HG02973 (cell line): ENCODE measurements at regions not wholly inside any gene's neighbourhood (a gene's known extent, or its start where the extent isn't known, plus 50 kb on each side); places are given as distances from the start of the nearest gene placed in this dataset.
"Not testable (repeated sequence)": the region's sequence is repeated elsewhere in the genome, so short reads cannot be mapped to it uniquely, and the experiment has no call there.

Source experiments
- ATAC-seq: cut with Tn5 transposase; IDR thresholded peaks from one replicate; pipeline ENCODE4 v1.9.1; 2021; ENCODE audit warnings: moderate library complexity; ENCODE audit not compliant: unreplicated experiment

- no peak for ATAC-seq
Measured at GRCh38 chr20:48447456-48447855, 380.3 kb downstream of the PREX1 start.

DNA sequence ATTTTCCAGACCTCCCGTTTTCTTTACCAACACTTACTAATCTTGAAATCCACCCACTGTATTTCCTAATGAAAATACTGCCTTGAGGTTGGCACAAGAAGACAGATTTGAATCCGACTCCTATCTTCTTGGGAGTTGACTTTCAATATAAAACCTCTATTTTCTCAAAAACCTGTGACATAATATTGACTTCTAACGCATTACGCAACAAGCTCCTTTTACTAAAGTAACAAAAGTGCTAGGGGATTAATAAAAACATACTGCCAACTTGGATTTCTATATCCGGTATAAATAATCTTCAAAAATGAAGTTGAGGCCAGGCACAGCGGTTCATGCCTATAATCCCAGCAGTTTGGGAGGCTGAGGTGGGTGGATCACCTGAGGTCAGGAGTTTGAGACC, 382.0 kb downstream of the PREX1 start:
- no peak for ATAC-seq

- no peak for ATAC-seq
Measured at GRCh38 chr20:48444249-48444648, 383.6 kb downstream of the PREX1 start.

DNA sequence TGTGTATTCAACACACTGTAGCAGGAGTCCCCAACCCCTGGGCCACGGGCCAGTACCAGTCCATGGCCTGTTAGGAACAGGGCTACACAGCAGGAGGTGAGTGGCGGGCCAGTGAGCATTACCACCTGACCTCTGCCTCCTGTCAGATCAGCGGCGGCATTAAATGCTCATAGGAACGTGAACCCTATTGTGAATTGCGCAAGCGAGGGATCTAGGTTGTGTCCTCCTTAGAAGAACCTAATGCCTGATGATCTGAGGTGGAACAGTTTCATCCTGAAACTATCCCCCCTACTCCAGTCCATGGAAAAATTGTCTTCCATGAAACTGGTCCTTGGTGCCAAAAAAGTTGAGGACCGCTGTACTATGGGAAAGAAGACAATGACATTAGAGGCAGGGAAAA, 386.9 kb downstream of the PREX1 start:
- no peak for ATAC-seq

- ATAC-seq, result not testable (repeated sequence)
Measured at GRCh38 chr20:48440261-48440660, 387.5 kb downstream of the PREX1 start.

DNA sequence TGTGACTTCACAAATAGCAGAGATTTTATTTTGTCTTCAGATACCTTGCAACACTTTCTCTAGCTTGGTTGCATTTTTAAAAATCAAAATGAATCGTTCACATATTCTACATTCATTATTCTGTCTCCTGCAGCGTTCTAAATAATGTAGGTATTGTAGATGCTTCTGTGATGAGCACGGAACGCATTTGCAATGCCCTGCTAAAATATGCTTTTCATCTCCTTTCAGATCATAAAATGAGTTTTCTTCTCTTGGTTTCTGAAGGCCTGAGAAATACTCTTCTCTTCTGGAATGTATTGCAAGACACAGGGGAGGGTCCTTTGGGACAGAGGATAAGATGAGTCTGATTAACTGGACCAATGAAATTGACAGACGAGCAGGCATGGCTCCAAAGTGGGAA, 390.7 kb downstream of the PREX1 start:
- no peak for ATAC-seq

- ATAC-seq, result not testable (repeated sequence)
Measured at GRCh38 chr20:48436609-48437008, 391.2 kb downstream of the PREX1 start.

DNA sequence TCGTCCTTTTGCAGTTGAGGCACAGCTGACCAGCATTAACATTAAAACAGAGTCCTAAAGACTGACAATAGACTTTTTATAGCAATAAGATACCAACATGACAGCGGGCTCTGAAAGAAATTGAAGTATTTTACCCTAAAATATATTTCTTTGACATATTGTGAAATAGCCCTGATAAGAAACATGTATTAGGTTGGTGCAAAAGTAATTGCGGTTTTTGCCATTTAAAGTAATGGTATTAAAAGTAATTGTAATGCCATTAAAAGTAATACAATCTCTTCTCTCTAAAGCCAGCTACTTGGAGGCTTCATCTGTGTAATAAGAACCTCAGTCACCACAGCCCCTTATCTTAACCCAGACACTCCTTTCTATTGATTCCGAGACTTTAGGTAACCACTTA, 394.6 kb downstream of the PREX1 start:
- ATAC-seq, result no peak

DNA sequence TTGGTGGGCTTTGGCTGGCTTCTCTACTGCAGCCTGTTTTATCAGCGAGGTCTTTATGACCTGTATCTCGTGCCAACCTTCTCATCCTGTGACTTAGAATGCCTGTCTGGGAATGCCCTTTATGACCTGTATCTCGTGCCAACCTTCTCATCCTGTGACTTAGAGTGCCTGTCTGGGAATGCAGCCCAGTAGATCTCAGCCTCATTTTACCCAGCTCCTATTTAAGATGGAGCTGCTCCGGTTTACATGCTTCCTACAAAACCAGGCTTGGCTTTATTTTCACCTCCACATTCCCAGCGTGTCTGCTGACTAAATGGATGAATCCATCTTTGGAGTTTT, 395.3 kb downstream of the PREX1 start:
- ATAC-seq, result no peak

GRCh38 chr20:48431653-48432493, 395.9 kb downstream of the PREX1 start:
- no peak for ATAC-seq

- ATAC-seq, result no peak
Measured at GRCh38 chr20:48426630-48427029, 401.2 kb downstream of the PREX1 start.

GRCh38 chr20:48425817-48426612, 401.8 kb downstream of the PREX1 start:
- ATAC-seq, result no peak

DNA sequence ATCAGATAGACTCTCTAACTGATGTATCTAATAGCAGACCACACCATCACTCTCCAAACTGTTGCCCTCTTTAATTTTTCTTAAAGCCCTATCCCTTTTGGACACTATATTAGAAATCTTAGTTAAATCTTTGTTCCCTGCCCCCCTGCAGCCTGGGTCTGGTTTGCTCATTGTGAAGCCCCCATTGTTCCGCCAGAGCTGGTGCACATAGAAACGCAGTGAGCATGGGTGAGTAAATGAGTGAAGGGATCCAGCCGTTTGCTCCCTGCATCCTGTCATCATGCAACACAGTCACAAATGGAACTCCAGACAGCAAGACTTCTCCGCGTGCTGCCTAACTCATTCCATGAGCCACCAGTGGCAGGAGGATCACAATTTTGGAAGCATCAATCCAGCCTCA, 402.5 kb downstream of the PREX1 start:
- ATAC-seq, result no peak

- no peak for ATAC-seq
Measured at GRCh38 chr20:48422242-48422960, 405.4 kb downstream of the PREX1 start.

- no peak for ATAC-seq
Measured at GRCh38 chr20:48421547-48421946, 406.3 kb downstream of the PREX1 start.

DNA sequence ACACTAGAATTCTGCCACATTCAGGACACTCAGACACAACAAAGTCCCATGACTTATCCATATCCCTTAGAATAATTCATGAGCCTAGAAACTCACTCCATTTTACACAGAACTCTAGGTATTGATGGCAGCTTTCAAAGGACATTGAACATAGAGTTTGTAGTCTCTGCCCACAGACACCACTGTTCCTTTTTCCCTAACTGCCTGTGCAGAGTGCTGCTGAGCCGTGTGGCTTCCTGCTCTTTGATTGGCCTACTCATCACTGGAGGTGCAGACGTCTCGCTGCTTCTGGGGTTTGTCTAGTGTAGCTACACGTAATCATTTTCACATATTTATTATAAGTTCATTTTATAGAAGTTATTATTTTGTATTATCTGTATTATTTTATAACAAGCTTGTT, 407.6 kb downstream of the PREX1 start:
- ATAC-seq, result no peak

DNA sequence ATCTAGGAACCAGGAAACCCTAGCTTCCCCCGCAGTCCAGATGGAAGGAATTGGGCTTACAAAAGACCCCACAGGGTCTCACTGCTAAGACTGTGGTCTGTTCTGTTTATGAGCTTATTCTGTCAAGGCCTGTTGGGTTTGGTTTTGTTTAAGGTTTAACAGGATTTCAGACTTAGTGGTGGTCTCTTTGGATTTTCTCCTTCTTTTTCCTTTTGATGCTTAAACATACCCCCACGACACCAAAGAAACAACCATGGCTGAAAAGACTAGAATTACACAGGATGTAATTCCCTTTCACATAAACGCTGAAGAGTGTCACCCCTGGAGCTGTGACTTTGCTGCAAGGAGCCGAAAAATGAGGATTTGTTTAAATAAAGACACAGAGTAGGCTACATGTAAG, 408.6 kb downstream of the PREX1 start:
- ATAC-seq, result no peak

DNA sequence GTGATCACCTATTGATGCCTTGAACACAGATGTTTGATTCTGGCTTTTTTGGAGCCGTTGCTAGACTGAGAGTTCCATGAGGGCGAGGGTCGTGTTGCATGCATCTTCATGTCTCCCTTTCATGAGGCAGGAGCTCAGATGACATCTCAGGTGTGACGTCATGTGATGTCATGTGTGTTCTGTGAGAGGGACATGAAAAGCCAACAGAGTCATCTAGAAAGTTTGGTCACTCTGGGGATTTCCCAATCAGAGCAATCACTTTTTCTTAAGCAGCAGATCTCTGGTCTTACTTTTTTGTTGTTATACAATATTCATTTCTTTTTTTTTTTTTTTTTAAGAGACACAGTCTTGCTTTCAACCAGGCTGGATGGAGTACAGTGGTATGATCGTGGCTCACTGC, 411.8 kb downstream of the PREX1 start:
- no peak for ATAC-seq

DNA sequence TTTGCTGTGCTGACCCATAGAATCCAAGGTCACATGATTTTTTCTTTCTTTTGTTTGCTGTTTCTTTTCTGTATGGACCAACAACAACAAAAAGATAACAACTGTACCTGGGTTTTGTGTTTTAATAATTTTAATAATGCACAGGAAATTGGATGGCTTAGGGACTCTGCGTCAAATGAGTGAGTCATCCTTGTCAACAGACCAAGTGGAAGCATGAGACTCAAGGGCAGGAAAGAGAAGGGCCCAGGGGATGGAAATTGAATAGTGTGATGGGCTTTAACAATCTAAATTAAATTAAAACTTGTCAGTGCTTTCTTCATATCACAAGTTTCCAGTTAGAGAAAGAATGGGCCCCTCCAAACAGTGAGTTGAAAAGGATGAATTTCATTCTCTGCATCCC, 413.0 kb downstream of the PREX1 start:
- no peak for ATAC-seq

- no peak for ATAC-seq
Measured at GRCh38 chr20:48411919-48412522, 415.8 kb downstream of the PREX1 start.

DNA sequence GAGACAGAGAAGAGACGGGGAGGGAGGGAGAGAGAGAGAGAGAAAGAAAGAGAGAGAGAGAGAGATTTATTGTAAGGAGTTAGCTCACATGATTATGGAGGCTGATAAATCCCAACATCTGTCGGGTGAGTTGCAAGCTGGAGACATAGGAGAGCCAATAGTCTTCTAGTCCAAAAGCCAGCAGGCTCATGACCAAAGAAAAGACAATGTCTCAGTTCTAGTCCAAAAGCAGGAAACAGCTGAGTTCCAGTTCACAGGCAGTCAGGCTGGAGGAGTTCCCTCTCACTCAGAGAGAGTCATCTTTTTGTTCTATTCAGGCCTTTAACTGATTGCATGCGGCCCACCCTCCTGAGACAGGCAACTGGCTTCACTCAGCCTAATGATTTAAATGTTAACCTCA, 416.6 kb downstream of the PREX1 start:
- ATAC-seq, result no peak
